ENCODE measurements at regions not wholly inside any gene's neighbourhood (a gene's known extent, or its start where the extent isn't known, plus 50 kb on each side); places are given as distances from the start of the nearest gene placed in this dataset.

- TF ChIP-seq ZNF462 (CRISPR knock-in tag; IDR thresholded peaks at IDR 0.05) (no peak), ETS1 (IDR thresholded peaks at IDR 0.05) (no peak)
Measured at GRCh38 chr1:37147392-37147831, 113.1 kb upstream of the GRIK3 start (continued).

- Mint-ChIP-seq H3K36me3 (ENCODE audit: low read depth) (no peaks in the 10 kb centered on the region), H3K27ac (no peak overlapping the region), H3K27me3 (ENCODE audit: insufficient read depth, low read depth, poor library complexity) (no peaks in the 10 kb centered on the region), H3K4me1 (no peaks in the 10 kb centered on the region), H3K4me3 (no peak overlapping the region), H3K9me3 (no peaks in the 10 kb centered on the region)
- Histone ChIP-seq H3K36me3 (ENCODE audit: insufficient read depth) (no peaks in the 10 kb centered on the region), H3K27ac (ENCODE audit: low read depth) (no peak overlapping the region), H3K4me1 (ENCODE audit: insufficient read depth) (no peaks in the 10 kb centered on the region), H4K20me1 (replicated peaks; ENCODE audit: insufficient read depth) (no peaks in the 10 kb centered on the region; the same call in 1 of the 2 replicates), H3K4me2 (no peak overlapping the region), H3K79me2 (replicated peaks; ENCODE audit: insufficient read depth) (no peaks in the 10 kb centered on the region), H3K4me3 (no peak overlapping the region), H3F3A (replicated peaks; ENCODE audit: low read depth) (no peaks in the 10 kb centered on the region), H3K9me2 (ENCODE audit: insufficient read depth) (no peaks in the 10 kb centered on the region), H3K27me3 (ENCODE audit: insufficient read depth) (no peaks in the 10 kb centered on the region), H2AFZ (no peak overlapping the region)
- DNase-seq (ENCODE audit: low spot score) (no peak), ATAC-seq (no peak)
- TF ChIP-seq CTCF (conservative IDR thresholded peaks at IDR 0.05; ENCODE audit: low read depth in 2 of 2), result no peak
- TF ChIP-seq STAT1 (IDR thresholded peaks at IDR 0.05; ENCODE audit: unreplicated experiment), result no peak
- TF ChIP-seq POLR2AphosphoS5 (IDR thresholded peaks at IDR 0.05; ENCODE audit: low read depth), result no peak
- no peak for TF ChIP-seq NANOG (IDR thresholded peaks at IDR 0.05; ENCODE audit: borderline replicate concordance)
- TF ChIP-seq EZH2phosphoT487 (IDR thresholded peaks at IDR 0.05; ENCODE audit: unreplicated experiment), result no peak
- no peak for TF ChIP-seq JUNB (IDR thresholded peaks at IDR 0.05; ENCODE audit: unreplicated experiment)
- TF ChIP-seq EZH2 (IDR thresholded peaks at IDR 0.05; ENCODE audit: low read depth, unreplicated experiment), result no peak
- TF ChIP-seq ZNF331 (CRISPR knock-in tag; IDR thresholded peaks at IDR 0.05; ENCODE audit: low read depth), result no peak
- TF ChIP-seq REST (IDR thresholded peaks at IDR 0.05; ENCODE audit: unreplicated experiment), result no peak
Measured at GRCh38 chr1:37147906-37148305, 113.6 kb upstream of the GRIK3 start.
